Rectal smooth muscle tissue (tissue), 1 donor: ENCODE measurements at regions not wholly inside any gene's neighbourhood (a gene's known extent, or its start where the extent isn't known, plus 50 kb on each side); places are given as distances from the start of the nearest gene placed in this dataset.

ENCODE experiments used
- H3K27ac ChIP-seq: one replicate; pipeline ENCODE4 v1.7.0; 2013; ENCODE audit warnings: low read depth, low read length, inconsistent platforms
- H3K27me3 ChIP-seq: one replicate; pipeline ENCODE4 v1.7.0; 2013; ENCODE audit warnings: low read length; ENCODE audit not compliant: control insufficient read depth, insufficient read depth
- H3K36me3 ChIP-seq: one replicate; pipeline ENCODE4 v1.7.0; 2013; ENCODE audit warnings: low read length; ENCODE audit not compliant: control insufficient read depth, insufficient read depth
- H3K4me1 ChIP-seq: one replicate; pipeline ENCODE4 v1.7.0; 2013; ENCODE audit warnings: low read length; ENCODE audit not compliant: control insufficient read depth, insufficient read depth
- H3K4me3 ChIP-seq: one replicate; pipeline ENCODE4 v1.7.0; 2013; ENCODE audit warnings: low read length
- H3K9ac ChIP-seq: one replicate; pipeline ENCODE4 v1.7.0; 2013; ENCODE audit warnings: low read length

- no peaks in the 10 kb centered on the region for H3K36me3 ChIP-seq
- no peak overlapping the region for H3K4me3 ChIP-seq
- no peaks in the 10 kb centered on the region for H3K27me3 ChIP-seq
- H3K27ac ChIP-seq = no peak overlapping the region
- no peaks in the 10 kb centered on the region for H3K4me1 ChIP-seq
- H3K9ac ChIP-seq = no peak overlapping the region
Observed at GRCh38 chr5:159410480-159410879, 80.2 kb upstream of the IL12B start.

GRCh38 chr5:159411115-159411514 is 80.8 kb upstream of the IL12B start:
- Histone ChIP-seq H3K36me3 (no peaks in the 10 kb centered on the region), H3K27ac (no peak overlapping the region), H3K4me1 (no peaks in the 10 kb centered on the region), H3K4me3 (no peak overlapping the region), H3K27me3 (no peaks in the 10 kb centered on the region), H3K9ac (no peak overlapping the region)

GRCh38 chr5:159412284-159413046 is 82.2 kb upstream of the IL12B start:
- Histone ChIP-seq H3K4me3 (no peak overlapping the region), H3K27ac (no peak overlapping the region), H3K27me3 (no peaks in the 10 kb centered on the region), H3K4me1 (no peaks in the 10 kb centered on the region), H3K9ac (no peak overlapping the region), H3K36me3 (no peaks in the 10 kb centered on the region)

GRCh38 chr5:159414021-159414420 is 83.7 kb upstream of the IL12B start:
- Histone ChIP-seq H3K27me3 (no peaks in the 10 kb centered on the region), H3K4me1 (no peaks in the 10 kb centered on the region), H3K36me3 (no peaks in the 10 kb centered on the region), H3K4me3 (no peak overlapping the region), H3K27ac (no peak overlapping the region), H3K9ac (no peak overlapping the region)

GRCh38 chr5:159415301-159415937 is 85.1 kb upstream of the IL12B start:
- no peak overlapping the region for H3K27ac ChIP-seq
- H3K27me3 ChIP-seq = no peaks in the 10 kb centered on the region
- H3K4me3 ChIP-seq = no peak overlapping the region
- no peak overlapping the region for H3K9ac ChIP-seq
- no peaks in the 10 kb centered on the region for H3K4me1 ChIP-seq
- H3K36me3 ChIP-seq = no peaks in the 10 kb centered on the region

GRCh38 chr5:159416438-159416837 is 86.2 kb upstream of the IL12B start:
- no peak overlapping the region for H3K9ac ChIP-seq
- no peak overlapping the region for H3K4me3 ChIP-seq
- H3K36me3 ChIP-seq = no peaks in the 10 kb centered on the region
- no peak overlapping the region for H3K27ac ChIP-seq
- no peaks in the 10 kb centered on the region for H3K27me3 ChIP-seq
- no peaks in the 10 kb centered on the region for H3K4me1 ChIP-seq

GRCh38 chr5:159417170-159417569 is 86.9 kb upstream of the IL12B start:
- Histone ChIP-seq H3K9ac (no peak overlapping the region), H3K4me3 (no peak overlapping the region), H3K27ac (no peak overlapping the region), H3K36me3 (no peaks in the 10 kb centered on the region), H3K27me3 (no peaks in the 10 kb centered on the region), H3K4me1 (no peaks in the 10 kb centered on the region)

- Histone ChIP-seq H3K27ac (no peak overlapping the region), H3K4me3 (no peak overlapping the region), H3K27me3 (no peaks in the 10 kb centered on the region), H3K4me1 (no peaks in the 10 kb centered on the region), H3K9ac (no peak overlapping the region), H3K36me3 (no peaks in the 10 kb centered on the region)
Observed at GRCh38 chr5:159419576-159419975, 89.3 kb upstream of the IL12B start.

- Histone ChIP-seq H3K4me3 (no peak overlapping the region), H3K4me1 (no peaks in the 10 kb centered on the region), H3K27me3 (no peaks in the 10 kb centered on the region), H3K36me3 (no peaks in the 10 kb centered on the region), H3K9ac (no peak overlapping the region), H3K27ac (no peak overlapping the region)
Observed at GRCh38 chr5:159420940-159421339, 90.7 kb upstream of the IL12B start.

GRCh38 chr5:159422361-159422760 is 92.1 kb upstream of the IL12B start:
- Histone ChIP-seq H3K4me1 (no peaks in the 10 kb centered on the region), H3K27me3 (no peaks in the 10 kb centered on the region), H3K36me3 (no peaks in the 10 kb centered on the region), H3K27ac (no peak overlapping the region), H3K9ac (no peak overlapping the region), H3K4me3 (no peak overlapping the region)

GRCh38 chr5:159422910-159423309 is 92.6 kb upstream of the IL12B start:
- Histone ChIP-seq H3K27me3 (no peaks in the 10 kb centered on the region), H3K9ac (no peak overlapping the region), H3K4me1 (no peaks in the 10 kb centered on the region), H3K36me3 (no peaks in the 10 kb centered on the region), H3K27ac (no peak overlapping the region), H3K4me3 (no peak overlapping the region)

GRCh38 chr5:159424123-159424522 is 93.8 kb upstream of the IL12B start:
- Histone ChIP-seq H3K27ac (no peak overlapping the region), H3K4me1 (no peaks in the 10 kb centered on the region), H3K36me3 (no peaks in the 10 kb centered on the region), H3K27me3 (no peaks in the 10 kb centered on the region), H3K4me3 (no peak overlapping the region), H3K9ac (no peak overlapping the region)

GRCh38 chr5:159426694-159427093 is 96.4 kb upstream of the IL12B start:
- no peaks in the 10 kb centered on the region for H3K36me3 ChIP-seq
- H3K9ac ChIP-seq = no peak overlapping the region
- no peak overlapping the region for H3K27ac ChIP-seq
- no peaks in the 10 kb centered on the region for H3K4me1 ChIP-seq
- no peak overlapping the region for H3K4me3 ChIP-seq
- H3K27me3 ChIP-seq = no peaks in the 10 kb centered on the region
